Stimulated activated CD8-positive, alpha-beta memory T cell treated with anti-CD3 and anti-CD28 coated beads, Interleukin-15, amount 100 ng/mL, for 24 hours (primary cell): ENCODE measurements at regions not wholly inside any gene's neighbourhood (a gene's known extent, or its start where the extent isn't known, plus 50 kb on each side); places are given as distances from the start of the nearest gene placed in this dataset.

ENCODE experiments used
- DNase-seq: peaks from one replicate; pipeline ENCODE4 v3.0.0-alpha.2; 2020; ENCODE audit warnings: low read depth

- DNase-seq, result no peak
Observed at GRCh38 chr6:147820520-147820919, 312.0 kb downstream of the SAMD5 start.

- DNase-seq, result no peak
Observed at GRCh38 chr6:147821295-147821897, 312.9 kb downstream of the SAMD5 start.

- no peak for DNase-seq
Observed at GRCh38 chr6:147823936-147824335, 315.4 kb downstream of the SAMD5 start.

- no peak for DNase-seq
Observed at GRCh38 chr6:147825848-147826247, 317.4 kb downstream of the SAMD5 start.

GRCh38 chr6:147826698-147827097, 318.2 kb downstream of the SAMD5 start:
- DNase-seq, result no peak

GRCh38 chr6:147829418-147829817, 320.9 kb downstream of the SAMD5 start:
- no peak for DNase-seq

- no peak for DNase-seq
Observed at GRCh38 chr6:147829835-147830234, 321.3 kb downstream of the SAMD5 start.

- DNase-seq, result no peak
Observed at GRCh38 chr6:147831356-147831755, 322.9 kb downstream of the SAMD5 start.

- no peak for DNase-seq
Observed at GRCh38 chr6:147833607-147834006, 325.1 kb downstream of the SAMD5 start.

- no peak for DNase-seq
Observed at GRCh38 chr6:147834084-147834776, 325.7 kb downstream of the SAMD5 start.

- no peak for DNase-seq
Observed at GRCh38 chr6:147837540-147837939, 329.1 kb downstream of the SAMD5 start.

- DNase-seq, result no peak
Observed at GRCh38 chr6:147839708-147840610, 331.5 kb downstream of the SAMD5 start.

- no peak for DNase-seq
Observed at GRCh38 chr6:147841547-147842148, 333.2 kb downstream of the SAMD5 start.

GRCh38 chr6:147849401-147850330, 341.2 kb downstream of the SAMD5 start:
- DNase-seq, result no peak

GRCh38 chr6:147852772-147853171, 344.3 kb downstream of the SAMD5 start:
- DNase-seq, result no peak

GRCh38 chr6:147853574-147853973, 345.1 kb downstream of the SAMD5 start:
- DNase-seq, result no peak

GRCh38 chr6:147855803-147856482, 347.5 kb downstream of the SAMD5 start:
- no peak for DNase-seq

- DNase-seq, result no peak
Observed at GRCh38 chr6:147856687-147857086, 348.2 kb downstream of the SAMD5 start.

- DNase-seq, result no peak
Observed at GRCh38 chr6:147858421-147858820, 349.9 kb downstream of the SAMD5 start.

- no peak for DNase-seq
Observed at GRCh38 chr6:147859071-147859470, 350.6 kb downstream of the SAMD5 start.

- DNase-seq, result no peak
Observed at GRCh38 chr6:147861696-147862095, 353.2 kb downstream of the SAMD5 start.
